OCI-LY7 (cell line): ENCODE measurements at regions not wholly inside any gene's neighbourhood (a gene's known extent, or its start where the extent isn't known, plus 50 kb on each side); places are given as distances from the start of the nearest gene placed in this dataset.

ENCODE experiments used
- BruUV-seq: library from RNA; stranded (reverse); fragments of 400-500 nt; replicated peaks from 2 replicates; lab custom pipeline; 2021; lab: Mats Ljungman, UMichigan
- CTCF ChIA-PET: fragments of 300-600 bp; sonication (Branson Sonifier 250); formaldehyde crosslinking; loops from one replicate; lab custom pipeline; 2022; ENCODE audit warnings: antibody characterized with exemption; ENCODE audit not compliant: unreplicated experiment; lab: Charles Lee
- POLR2A ChIA-PET: fragments of 300-600 bp; sonication (Branson Sonifier 250); formaldehyde crosslinking; loops from one replicate; lab custom pipeline; 2022; ENCODE audit warnings: antibody characterized with exemption; lab: Charles Lee
- DNase-seq: peaks from one replicate; pipeline ENCODE4 v3.0.0-alpha.2; 2015; ENCODE audit warnings: low spot score
- H2AFZ ChIP-seq: fragments of 200-600 bp; sonication (generic), shearing (Covaris generic); 2 replicates; pipeline ENCODE4 v1.6.1; 2014; ENCODE audit warnings: mild to moderate bottlenecking, antibody characterized with exemption, low read length, moderate library complexity
- H3K27ac ChIP-seq: fragments of 200-600 bp; sonication (generic); 2 replicates; pipeline ENCODE4 v1.5.1; 2014; ENCODE audit warnings: mixed run types, low read depth, mild to moderate bottlenecking, moderate library complexity, low read length, inconsistent platforms; ENCODE audit not compliant: poor library complexity, severe bottlenecking
- H3K36me3 ChIP-seq: fragments of 200-600 bp; sonication (generic); 2 replicates; pipeline ENCODE4 v1.6.1; 2014; ENCODE audit warnings: mild to moderate bottlenecking, antibody characterized with exemption, low read length, moderate library complexity, mixed read lengths; ENCODE audit not compliant: insufficient read depth
- H3K4me1 ChIP-seq: fragments of 200-600 bp; sonication (generic); 2 replicates; pipeline ENCODE4 v1.5.1; 2014; ENCODE audit warnings: mild to moderate bottlenecking, low read length; ENCODE audit not compliant: insufficient read depth, poor library complexity, severe bottlenecking
- H3K4me2 ChIP-seq: fragments of 200-600 bp; sonication (generic); 2 replicates; pipeline ENCODE4 v1.6.1; 2014; ENCODE audit warnings: mild to moderate bottlenecking, low read length
- H3K4me3 ChIP-seq: fragments of 200-600 bp; sonication (generic); 2 replicates; pipeline ENCODE4 v1.5.1; 2014; ENCODE audit warnings: mild to moderate bottlenecking, low read depth, low read length; ENCODE audit not compliant: poor library complexity, severe bottlenecking
- H3K79me2 ChIP-seq: fragments of 200-600 bp; sonication (generic); 2 replicates; pipeline ENCODE4 v1.6.1; 2016; ENCODE audit warnings: low read depth, mild to moderate bottlenecking, low read length, moderate library complexity, mixed read lengths; ENCODE audit not compliant: insufficient read depth
- H3K9me2 ChIP-seq: fragments of 200-600 bp; sonication (generic); 2 replicates; pipeline ENCODE4 v1.6.1; 2016; ENCODE audit warnings: mild to moderate bottlenecking, low read length, mixed read lengths; ENCODE audit not compliant: insufficient read depth
- H3K9me3 ChIP-seq: fragments of 200-600 bp; sonication (generic); 2 replicates; pipeline ENCODE4 v1.6.1; 2014; ENCODE audit warnings: mild to moderate bottlenecking, mixed run types, low read length, mixed read lengths
- H4K20me1 ChIP-seq: fragments of 200-600 bp; sonication (generic); 2 replicates; pipeline ENCODE4 v1.6.1; 2014; ENCODE audit warnings: mild to moderate bottlenecking, antibody characterized with exemption, low read length, moderate library complexity, mixed read lengths; ENCODE audit not compliant: insufficient read depth
- EZH2phosphoT487 ChIP-seq: fragments of 200-600 bp; sonication (generic); IDR thresholded peaks from 2 replicates; pipeline ENCODE4 v1.6.1; 2018; ENCODE audit warnings: low read depth, borderline replicate concordance, mild to moderate bottlenecking, mixed run types, antibody characterized with exemption, low read length, moderate library complexity, mixed read lengths
- intact Hi-C: fragments of 100-400 bp; cut with micrococcal nuclease; formaldehyde crosslinking; loops from one replicate; pipeline ENCODE4 v1.10.0; 2022; ENCODE audit not compliant: unreplicated experiment
- TF ChIP-seq, protein P1 (sequence below): fragments of 200-600 bp; sonication (generic); conservative IDR thresholded peaks from 2 replicates; pipeline ENCODE4 v1.5.1; 2014; ENCODE audit warnings: mild to moderate bottlenecking, antibody characterized with exemption, low read length, moderate library complexity, mixed read lengths

DNA sequence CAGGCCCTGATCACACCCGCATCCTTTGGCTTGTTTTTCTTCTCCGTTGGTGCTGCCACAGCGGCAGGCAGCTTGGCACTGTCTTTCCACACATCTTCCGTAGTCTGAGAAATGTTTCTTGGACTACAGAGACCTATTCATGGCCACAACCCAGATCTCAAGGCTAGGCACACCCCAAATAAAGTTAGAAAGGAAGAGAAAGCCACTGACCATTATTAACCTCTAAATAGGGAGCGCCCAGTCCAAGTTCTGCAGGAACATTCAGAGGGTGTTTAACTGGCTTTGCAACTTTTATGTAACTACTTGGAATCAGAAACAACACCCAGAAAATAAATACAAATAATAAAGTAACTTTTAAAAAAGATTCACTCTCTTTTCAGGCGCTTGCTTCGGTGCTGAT, 124.8 kb upstream of the NEDD9 start:
- Histone ChIP-seq H3K4me3 (no peak overlapping the region), H3K27ac (no peak overlapping the region), H3K9me2 (no peaks in the 10 kb centered on the region), H3K9me3 (no peaks in the 10 kb centered on the region), H3K4me1 (peaks cover 3% of the 10 kb centered on the region), H3K79me2 (no peaks in the 10 kb centered on the region), H3K36me3 (no peaks in the 10 kb centered on the region; the same call in 1 of the 2 replicates), H3K4me2 (no peak overlapping the region), H2AFZ (no peak overlapping the region), H4K20me1 (no peaks in the 10 kb centered on the region)
- TF ChIP-seq, protein P1, sequence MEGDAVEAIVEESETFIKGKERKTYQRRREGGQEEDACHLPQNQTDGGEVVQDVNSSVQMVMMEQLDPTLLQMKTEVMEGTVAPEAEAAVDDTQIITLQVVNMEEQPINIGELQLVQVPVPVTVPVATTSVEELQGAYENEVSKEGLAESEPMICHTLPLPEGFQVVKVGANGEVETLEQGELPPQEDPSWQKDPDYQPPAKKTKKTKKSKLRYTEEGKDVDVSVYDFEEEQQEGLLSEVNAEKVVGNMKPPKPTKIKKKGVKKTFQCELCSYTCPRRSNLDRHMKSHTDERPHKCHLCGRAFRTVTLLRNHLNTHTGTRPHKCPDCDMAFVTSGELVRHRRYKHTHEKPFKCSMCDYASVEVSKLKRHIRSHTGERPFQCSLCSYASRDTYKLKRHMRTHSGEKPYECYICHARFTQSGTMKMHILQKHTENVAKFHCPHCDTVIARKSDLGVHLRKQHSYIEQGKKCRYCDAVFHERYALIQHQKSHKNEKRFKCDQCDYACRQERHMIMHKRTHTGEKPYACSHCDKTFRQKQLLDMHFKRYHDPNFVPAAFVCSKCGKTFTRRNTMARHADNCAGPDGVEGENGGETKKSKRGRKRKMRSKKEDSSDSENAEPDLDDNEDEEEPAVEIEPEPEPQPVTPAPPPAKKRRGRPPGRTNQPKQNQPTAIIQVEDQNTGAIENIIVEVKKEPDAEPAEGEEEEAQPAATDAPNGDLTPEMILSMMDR: no peak
- TF ChIP-seq EZH2phosphoT487: no peak
- no TSS peak for BruUV-seq
- CTCF ChIA-PET: no interaction called here
- intact Hi-C loops: no loop called here
- POLR2A ChIA-PET: interaction anchor here (0.6 to 0.7 kb wide), 2 partner anchors 82 to 154 kb away, joined by 6 read pairs; no protein-coding TSS in a partner anchor
- no peak for DNase-seq

DNA sequence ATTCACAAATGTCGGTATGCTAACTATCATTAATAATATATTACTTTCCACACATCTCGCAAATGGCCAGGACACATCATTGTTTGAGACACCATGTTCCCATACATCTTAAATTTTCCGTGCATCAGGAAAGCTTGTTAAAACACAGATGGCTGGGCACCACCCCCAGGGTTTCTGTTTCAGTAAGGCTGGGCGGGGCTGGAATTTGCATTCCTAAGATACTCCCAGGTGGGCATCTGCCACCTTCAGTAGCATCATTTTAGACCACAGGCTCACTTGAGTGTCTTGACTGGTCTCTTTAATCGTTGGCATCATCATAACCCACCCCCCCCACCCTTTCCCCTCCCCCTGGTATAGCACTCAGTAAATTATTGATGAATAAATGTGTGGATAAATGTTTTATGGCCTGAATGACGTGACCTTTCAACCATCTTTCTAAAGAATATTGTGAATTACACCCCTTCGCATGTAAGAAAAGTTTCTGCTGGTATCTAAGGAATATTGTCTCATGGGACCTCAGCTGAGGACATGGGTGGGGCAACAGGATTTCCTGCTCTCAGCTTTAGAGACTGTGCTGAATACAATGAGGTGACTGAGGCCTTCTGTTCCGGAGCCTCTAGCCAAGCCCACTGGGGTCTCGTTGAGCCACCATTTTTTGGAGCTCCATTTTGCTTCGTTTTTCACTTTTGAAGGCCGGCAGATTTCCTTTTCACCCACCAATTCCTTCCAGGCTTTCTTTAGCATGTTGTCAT, 124.1 kb upstream of the NEDD9 start:
- H3K9me2 ChIP-seq: no peaks in the 10 kb centered on the region
- CTCF ChIA-PET: no interaction called here
- H3K36me3 ChIP-seq: no peaks in the 10 kb centered on the region; the same call in 1 of the 2 replicates
- DNase-seq: no peak
- POLR2A ChIA-PET: interaction anchor here (0.6 to 0.7 kb wide), 2 partner anchors 12 to 155 kb away, joined by 3 to 6 read pairs; no protein-coding TSS in a partner anchor
- BruUV-seq: no TSS peak
- no peaks in the 10 kb centered on the region for H3K9me3 ChIP-seq
- H3K4me3 ChIP-seq: no peak overlapping the region
- H3K4me2 ChIP-seq: no peak overlapping the region
- peaks cover 3% of the 10 kb centered on the region for H3K4me1 ChIP-seq
- intact Hi-C loops: no loop called here
- H2AFZ ChIP-seq: no peak overlapping the region
- no peaks in the 10 kb centered on the region for H4K20me1 ChIP-seq
- TF ChIP-seq, protein P1: no peak
- TF ChIP-seq EZH2phosphoT487: no peak
- no peaks in the 10 kb centered on the region for H3K79me2 ChIP-seq
- H3K27ac ChIP-seq: no peak overlapping the region

DNA sequence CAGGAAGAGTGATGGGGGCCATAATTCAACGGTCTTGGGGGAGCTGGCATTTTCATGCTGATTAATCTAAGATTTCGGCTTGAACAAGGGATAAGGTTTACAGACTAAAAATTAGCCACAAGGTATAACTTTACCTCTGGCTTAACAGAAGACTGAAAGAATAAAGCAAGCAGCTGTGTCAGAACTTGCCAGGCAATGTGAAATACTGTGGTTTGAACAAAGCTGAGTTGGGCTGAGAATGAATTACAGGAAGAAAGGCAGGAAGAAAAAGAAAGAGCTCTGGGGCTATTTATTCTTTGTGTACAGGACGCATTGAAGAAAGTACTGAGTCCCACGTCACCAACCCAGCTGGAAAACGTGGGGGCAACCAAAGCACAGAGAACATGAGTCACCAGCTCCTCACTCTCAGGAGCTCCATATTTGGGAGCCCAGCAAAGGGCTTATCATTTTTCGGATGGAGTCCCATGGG, 121.5 kb upstream of the NEDD9 start:
- no peak overlapping the region for H3K4me3 ChIP-seq
- no TSS peak for BruUV-seq
- peaks cover 3% of the 10 kb centered on the region for H3K4me1 ChIP-seq
- TF ChIP-seq EZH2phosphoT487: no peak
- TF ChIP-seq, protein P1: no peak
- no peak overlapping the region for H3K4me2 ChIP-seq
- no peaks in the 10 kb centered on the region for H3K9me3 ChIP-seq
- no peaks in the 10 kb centered on the region for H3K36me3 ChIP-seq
- intact Hi-C loops: no loop called here
- POLR2A ChIA-PET: interaction anchor here (0.7 to 1.0 kb wide), 2 partner anchors 11 to 27 kb away, joined by 3 read pairs; no protein-coding TSS in a partner anchor
- H3K27ac ChIP-seq: no peak overlapping the region
- H3K9me2 ChIP-seq: no peaks in the 10 kb centered on the region
- DNase-seq: no peak
- CTCF ChIA-PET: interaction anchor here (0.8 kb wide), 1 partner anchor 9 kb away, joined by 3 read pairs; no protein-coding TSS in a partner anchor
- H3K79me2 ChIP-seq: no peaks in the 10 kb centered on the region
- H2AFZ ChIP-seq: no peak overlapping the region
- H4K20me1 ChIP-seq: no peaks in the 10 kb centered on the region
